ENCODE measurements at regions not wholly inside any gene's neighbourhood (a gene's known extent, or its start where the extent isn't known, plus 50 kb on each side); places are given as distances from the start of the nearest gene placed in this dataset.
A peak's percentile ranks its signal among the peaks of the same experiment; 100 is the strongest.

- H3K27me3 Mint-ChIP-seq (ENCODE audit: low read depth): no peaks in the 10 kb centered on the region
- ChIA-PET POLR2A (no interaction called here), CTCF (no interaction called here)
- H3K27ac Mint-ChIP-seq: no peak overlapping the region
- peaks cover 34% of the 10 kb centered on the region for H3K36me3 Mint-ChIP-seq
- DNase-seq (ENCODE audit: low spot score) (no peak), ATAC-seq (peak; percentile 91)
- H3K4me1 Mint-ChIP-seq: peaks cover 11% of the 10 kb centered on the region
- TF ChIP-seq TEAD1 (CRISPR knock-in tag; IDR thresholded peaks at IDR 0.05): peak; percentile 42; the same call in 1 of the 2 replicates
- TF ChIP-seq ZBTB43 (CRISPR knock-in tag; IDR thresholded peaks at IDR 0.05): no peak
- H3K9me3 Mint-ChIP-seq: peaks cover 42% of the 10 kb centered on the region
- no peak overlapping the region for H3K4me3 Mint-ChIP-seq
Observed at GRCh38 chr3:89889386-89889785, 782.0 kb downstream of the EPHA3 start.

DNA sequence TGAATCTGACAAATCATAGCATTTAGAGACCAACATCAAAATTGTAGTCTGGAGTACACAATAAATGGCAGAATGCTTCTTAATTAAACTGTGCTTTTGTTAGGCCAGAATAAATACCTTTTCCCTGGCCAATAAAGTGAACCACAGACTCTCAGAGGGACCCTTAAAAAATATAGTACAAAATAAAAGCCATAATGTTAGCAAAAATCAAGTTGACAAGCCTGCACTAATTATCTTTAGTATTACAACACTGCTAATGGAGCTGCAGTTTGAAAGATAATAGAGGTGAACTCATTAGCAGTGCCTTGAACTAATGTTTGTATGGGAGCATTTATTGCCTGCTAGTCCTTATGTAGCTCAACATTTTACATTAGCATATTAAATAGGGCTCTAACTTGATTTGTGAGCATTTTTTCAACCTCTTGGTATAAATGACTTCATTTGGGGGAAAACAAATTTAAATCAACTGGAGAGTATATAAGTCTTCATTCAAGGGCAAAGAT lies 801.3 kb downstream of the EPHA3 start:
- ATAC-seq (no peak), DNase-seq (ENCODE audit: low spot score) (no peak)
- TF ChIP-seq KAT7 (CRISPR knock-in tag; IDR thresholded peaks at IDR 0.05; ENCODE audit: borderline replicate concordance) (no peak), FOXP4 (CRISPR knock-in tag; IDR thresholded peaks at IDR 0.05) (no peak), ATF1 (CRISPR knock-in tag; IDR thresholded peaks at IDR 0.05) (no peak), ZNF219 (CRISPR knock-in tag; IDR thresholded peaks at IDR 0.05; ENCODE audit: borderline replicate concordance) (no peak), MYBL2 (CRISPR knock-in tag; IDR thresholded peaks at IDR 0.05) (no peak), ZNF532 (CRISPR knock-in tag; IDR thresholded peaks at IDR 0.05; ENCODE audit: borderline replicate concordance) (no peak), TEAD4 (CRISPR knock-in tag; IDR thresholded peaks at IDR 0.05) (no peak), SMAD3 (CRISPR knock-in tag; IDR thresholded peaks at IDR 0.05; ENCODE audit: borderline replicate concordance) (no peak), ZNF396 (CRISPR knock-in tag; IDR thresholded peaks at IDR 0.05; ENCODE audit: borderline replicate concordance) (no peak)
- TF ChIP-seq, protein P1, sequence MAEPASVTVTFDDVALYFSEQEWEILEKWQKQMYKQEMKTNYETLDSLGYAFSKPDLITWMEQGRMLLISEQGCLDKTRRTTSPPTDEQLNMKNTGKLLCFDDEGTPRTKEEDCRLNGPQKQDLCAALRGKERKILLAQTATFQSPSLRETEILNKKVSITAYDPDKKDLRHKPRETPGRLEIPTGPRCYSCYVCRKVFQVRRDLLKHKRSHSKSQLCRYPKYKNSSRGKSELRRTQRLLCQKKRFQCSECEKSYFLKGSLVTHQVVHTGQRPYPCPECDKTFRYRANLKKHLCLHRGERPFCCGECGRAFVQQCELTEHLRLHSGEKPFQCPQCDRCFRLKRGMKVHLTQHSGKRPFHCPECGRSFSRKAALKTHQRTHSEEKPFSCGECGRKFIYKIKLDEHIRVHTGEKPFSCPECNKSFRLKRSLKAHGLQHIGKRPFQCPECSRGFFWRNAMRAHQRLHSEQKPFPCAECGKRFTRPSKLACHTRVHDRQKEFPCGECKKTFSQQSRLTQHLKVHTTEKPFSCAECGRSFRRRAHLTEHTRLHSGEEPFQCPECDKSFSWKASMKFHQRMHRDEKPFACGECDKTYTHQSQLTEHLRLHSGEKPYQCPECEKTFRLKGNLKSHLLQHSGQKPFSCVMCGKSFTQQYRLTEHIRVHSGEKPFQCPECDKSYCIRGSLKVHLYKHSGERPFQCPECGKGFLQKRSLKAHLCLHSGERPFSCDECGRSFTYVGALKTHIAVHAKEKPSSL (CRISPR knock-in tag; conservative IDR thresholded peaks at IDR 0.05): no peak
- TF ChIP-seq, protein P2, sequence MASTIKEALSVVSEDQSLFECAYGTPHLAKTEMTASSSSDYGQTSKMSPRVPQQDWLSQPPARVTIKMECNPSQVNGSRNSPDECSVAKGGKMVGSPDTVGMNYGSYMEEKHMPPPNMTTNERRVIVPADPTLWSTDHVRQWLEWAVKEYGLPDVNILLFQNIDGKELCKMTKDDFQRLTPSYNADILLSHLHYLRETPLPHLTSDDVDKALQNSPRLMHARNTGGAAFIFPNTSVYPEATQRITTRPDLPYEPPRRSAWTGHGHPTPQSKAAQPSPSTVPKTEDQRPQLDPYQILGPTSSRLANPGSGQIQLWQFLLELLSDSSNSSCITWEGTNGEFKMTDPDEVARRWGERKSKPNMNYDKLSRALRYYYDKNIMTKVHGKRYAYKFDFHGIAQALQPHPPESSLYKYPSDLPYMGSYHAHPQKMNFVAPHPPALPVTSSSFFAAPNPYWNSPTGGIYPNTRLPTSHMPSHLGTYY (CRISPR knock-in tag; IDR thresholded peaks at IDR 0.05): no peak
- TF ChIP-seq, protein P3, sequence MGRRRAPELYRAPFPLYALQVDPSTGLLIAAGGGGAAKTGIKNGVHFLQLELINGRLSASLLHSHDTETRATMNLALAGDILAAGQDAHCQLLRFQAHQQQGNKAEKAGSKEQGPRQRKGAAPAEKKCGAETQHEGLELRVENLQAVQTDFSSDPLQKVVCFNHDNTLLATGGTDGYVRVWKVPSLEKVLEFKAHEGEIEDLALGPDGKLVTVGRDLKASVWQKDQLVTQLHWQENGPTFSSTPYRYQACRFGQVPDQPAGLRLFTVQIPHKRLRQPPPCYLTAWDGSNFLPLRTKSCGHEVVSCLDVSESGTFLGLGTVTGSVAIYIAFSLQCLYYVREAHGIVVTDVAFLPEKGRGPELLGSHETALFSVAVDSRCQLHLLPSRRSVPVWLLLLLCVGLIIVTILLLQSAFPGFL (CRISPR knock-in tag; IDR thresholded peaks at IDR 0.05; ENCODE audit: borderline replicate concordance): no peak
- H3K27ac Mint-ChIP-seq: no peak overlapping the region
- ChIA-PET CTCF (no interaction called here), POLR2A (no interaction called here)
- H3K36me3 Mint-ChIP-seq: peaks cover 20% of the 10 kb centered on the region
- H3K4me1 Mint-ChIP-seq: peaks cover 5% of the 10 kb centered on the region
- H3K9me3 Mint-ChIP-seq: peaks cover 27% of the 10 kb centered on the region
- H3K27me3 Mint-ChIP-seq (ENCODE audit: low read depth): no peaks in the 10 kb centered on the region; the same call in 1 of the 2 replicates
- H3K4me3 Mint-ChIP-seq: no peak overlapping the region

All from WTC11 (cell line).